ENCODE measurements at regions not wholly inside any gene's neighbourhood (a gene's known extent, or its start where the extent isn't known, plus 50 kb on each side); places are given as distances from the start of the nearest gene placed in this dataset.

GRCh38 chr5:29939988-29940387 is 1253.5 kb upstream of the CDH6 start:
- intact Hi-C loops (cut with micrococcal nuclease; ENCODE audit: unreplicated experiment) = no loop called here

GRCh38 chr5:29935371-29935770 is 1258.1 kb upstream of the CDH6 start:
- intact Hi-C loops (cut with micrococcal nuclease; ENCODE audit: unreplicated experiment) = no loop called here
- no peak for DNase-seq
- Mint-ChIP-seq H3K4me3 (ENCODE audit: low read depth, unreplicated experiment) (no peak overlapping the region), H3K4me1 (ENCODE audit: low read depth, unreplicated experiment) (no peaks in the 10 kb centered on the region), H3K27me3 (ENCODE audit: unreplicated experiment) (no peaks in the 10 kb centered on the region), H3K9me3 (ENCODE audit: low read depth, unreplicated experiment) (peaks cover 4% of the 10 kb centered on the region), H3K27ac (ENCODE audit: unreplicated experiment) (no peak overlapping the region), H3K36me3 (ENCODE audit: insufficient read depth, unreplicated experiment) (no peaks in the 10 kb centered on the region)
- no peak for TF ChIP-seq CTCF (IDR thresholded peaks at IDR 0.05; ENCODE audit: unreplicated experiment)
- BruUV-seq (replicated peaks) = no TSS peak
- CTCF ChIA-PET = no interaction called here

More at GRCh38 chr5:29939988-29940387, 1253.5 kb upstream of the CDH6 start:
- H3K4me3 Mint-ChIP-seq (ENCODE audit: low read depth, unreplicated experiment) = no peak overlapping the region
- H3K27ac Mint-ChIP-seq (ENCODE audit: unreplicated experiment) = no peak overlapping the region
- DNase-seq = no peak
- BruUV-seq (replicated peaks) = no TSS peak
- H3K9me3 Mint-ChIP-seq (ENCODE audit: low read depth, unreplicated experiment) = peaks cover 6% of the 10 kb centered on the region
- no peak for TF ChIP-seq CTCF (IDR thresholded peaks at IDR 0.05; ENCODE audit: unreplicated experiment)
- no peaks in the 10 kb centered on the region for H3K36me3 Mint-ChIP-seq (ENCODE audit: insufficient read depth, unreplicated experiment)
- no peaks in the 10 kb centered on the region for H3K27me3 Mint-ChIP-seq (ENCODE audit: unreplicated experiment)
- H3K4me1 Mint-ChIP-seq (ENCODE audit: low read depth, unreplicated experiment) = no peaks in the 10 kb centered on the region
- CTCF ChIA-PET = no interaction called here

- Mint-ChIP-seq H3K4me1 (ENCODE audit: low read depth, unreplicated experiment) (no peaks in the 10 kb centered on the region), H3K36me3 (ENCODE audit: insufficient read depth, unreplicated experiment) (no peaks in the 10 kb centered on the region), H3K9me3 (ENCODE audit: low read depth, unreplicated experiment) (peaks cover 8% of the 10 kb centered on the region), H3K27me3 (ENCODE audit: unreplicated experiment) (no peaks in the 10 kb centered on the region), H3K27ac (ENCODE audit: unreplicated experiment) (no peak overlapping the region), H3K4me3 (ENCODE audit: low read depth, unreplicated experiment) (no peak overlapping the region)
- no TSS peak for BruUV-seq (replicated peaks)
- CTCF ChIA-PET = no interaction called here
- no peak for DNase-seq
- TF ChIP-seq CTCF (IDR thresholded peaks at IDR 0.05; ENCODE audit: unreplicated experiment) = no peak
- intact Hi-C loops (cut with micrococcal nuclease; ENCODE audit: unreplicated experiment) = no loop called here
These were observed 1263.2 kb upstream of the CDH6 start for GRCh38 chr5:29930316-29930715.

- no peak overlapping the region for H3K4me3 Mint-ChIP-seq (ENCODE audit: low read depth, unreplicated experiment)
- no peaks in the 10 kb centered on the region for H3K27me3 Mint-ChIP-seq (ENCODE audit: unreplicated experiment)
- no peak for DNase-seq
- intact Hi-C loops (cut with micrococcal nuclease; ENCODE audit: unreplicated experiment) = no loop called here
- BruUV-seq (replicated peaks) = no TSS peak
- H3K36me3 Mint-ChIP-seq (ENCODE audit: insufficient read depth, unreplicated experiment) = no peaks in the 10 kb centered on the region
- CTCF ChIA-PET = interaction anchor here (0.6 kb wide), 1 partner anchor 846 kb away, joined by 3 read pairs; no protein-coding TSS in a partner anchor
- TF ChIP-seq CTCF (IDR thresholded peaks at IDR 0.05; ENCODE audit: unreplicated experiment) = no peak
- no peak overlapping the region for H3K27ac Mint-ChIP-seq (ENCODE audit: unreplicated experiment)
- peaks cover 9% of the 10 kb centered on the region for H3K9me3 Mint-ChIP-seq (ENCODE audit: low read depth, unreplicated experiment)
- no peaks in the 10 kb centered on the region for H3K4me1 Mint-ChIP-seq (ENCODE audit: low read depth, unreplicated experiment)
These were observed 1269.4 kb upstream of the CDH6 start for GRCh38 chr5:29924107-29924506.
